A549 (cell line): ENCODE measurements at regions not wholly inside any gene's neighbourhood (a gene's known extent, or its start where the extent isn't known, plus 50 kb on each side); places are given as distances from the start of the nearest gene placed in this dataset.

Experiments used
- CHD2 ChIP-seq: fragments of 150-350 bp; IDR thresholded peaks from 2 replicates; pipeline ENCODE4 v1.6.1; 2014; ENCODE audit warnings: low read length; ENCODE audit not compliant: partially characterized antibody
- CTCF ChIP-seq: fragments of >200 bp; sonication (Bioruptor Twin); formaldehyde crosslinking; IDR thresholded peaks from 3 replicates; pipeline ENCODE4 v1.5.1; 2016
- E2F6 ChIP-seq: IDR thresholded peaks from 2 replicates; pipeline ENCODE4 v1.6.1; 2012; ENCODE audit warnings: low read depth, borderline replicate concordance
- EHF ChIP-seq: fragments of 250-450 bp; sonication (Bioruptor Pico); IDR thresholded peaks from 2 replicates; pipeline ENCODE4 v1.5.0; 2020; ENCODE audit warnings: mild to moderate bottlenecking
- EP300 ChIP-seq, 2 experiments: fragments of >200 bp; sonication (Bioruptor Twin); formaldehyde crosslinking; IDR thresholded peaks; 2 replicates in 1 of 2; 3 replicates in 1 of 2; pipeline ENCODE4 v1.6.1; 2016 to 2017
- JUN ChIP-seq, 2 experiments: fragments of >200 bp; sonication (Bioruptor Twin); formaldehyde crosslinking; IDR thresholded peaks; 2 replicates in 1 of 2; 3 replicates in 1 of 2; pipeline ENCODE4 v1.6.1; 2016 to 2017
- JUNB ChIP-seq: fragments of >200 bp; sonication (Bioruptor Twin); formaldehyde crosslinking; IDR thresholded peaks from 2 replicates; pipeline ENCODE4 v1.6.1; 2016
- MAFK ChIP-seq: fragments of 450-650 bp; IDR thresholded peaks from 2 replicates; pipeline ENCODE4 v1.6.1; 2014; ENCODE audit not compliant: partially characterized antibody
- MAX ChIP-seq: IDR thresholded peaks from 2 replicates; pipeline ENCODE4 v1.6.1; 2012
- NR3C1 ChIP-seq: fragments of >200 bp; sonication (Bioruptor Twin); formaldehyde crosslinking; IDR thresholded peaks from 3 replicates; pipeline ENCODE4 v1.6.1; 2017
- POLR2A ChIP-seq: IDR thresholded peaks from 2 replicates; pipeline ENCODE4 v1.6.1; 2012; ENCODE audit warnings: mild to moderate bottlenecking, low read length
- RAD21 ChIP-seq, 2 experiments: fragments of >200 bp in 1 of 2; sonication (Bioruptor Twin) in 1 of 2; formaldehyde crosslinking in 1 of 2; IDR thresholded peaks in 1 of 2; conservative IDR thresholded peaks in 1 of 2; 2 replicates in 1 of 2; 3 replicates in 1 of 2; pipeline ENCODE4 v1.6.1; 2012 to 2018; ENCODE audit warnings: inconsistent platforms in 1 of 2
- SMC3 ChIP-seq: fragments of >200 bp; sonication (Bioruptor Twin); formaldehyde crosslinking; IDR thresholded peaks from 3 replicates; pipeline ENCODE4 v1.6.1; 2018; ENCODE audit warnings: inconsistent platforms
- TF ChIP-seq, protein P1 (sequence below): IDR thresholded peaks from 2 replicates; pipeline ENCODE4 v1.6.1; 2012

DNA sequence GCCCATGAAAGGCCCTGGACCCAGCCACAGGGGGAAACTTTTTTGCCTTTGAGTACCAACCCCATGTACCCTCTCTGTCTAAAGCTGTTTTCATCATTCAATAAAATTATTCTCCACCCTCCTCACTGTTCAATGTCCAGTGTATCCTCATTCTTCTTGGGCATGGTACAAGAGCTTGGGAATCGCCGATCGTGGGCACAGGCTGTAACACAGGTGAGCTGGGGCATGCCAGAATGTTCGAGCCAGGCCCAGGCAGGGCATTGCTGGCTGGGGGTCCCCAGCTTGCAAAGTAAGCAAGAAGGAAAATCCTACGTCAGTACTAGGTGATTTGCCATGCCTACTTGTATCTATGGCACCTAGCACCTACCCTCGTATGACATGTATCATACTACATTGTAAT lies 162.1 kb upstream of the NOL4 start:
- no peak for TF ChIP-seq SMC3
- TF ChIP-seq POLR2A: no peak
- TF ChIP-seq CTCF: no peak
- no peak for TF ChIP-seq MAFK
- TF ChIP-seq RAD21 (conservative IDR thresholded peaks at IDR 0.05 in 1 of 2, IDR thresholded peaks at IDR 0.05 in 1 of 2): no peak
- no peak for TF ChIP-seq NR3C1
- TF ChIP-seq CHD2: no peak
- TF ChIP-seq JUN (IDR thresholded peaks at IDR 0.05): no peak
- no peak for TF ChIP-seq EP300 (IDR thresholded peaks at IDR 0.05)
- no peak for TF ChIP-seq EHF (CRISPR knock-in tag)
- TF ChIP-seq MAX: no peak
- TF ChIP-seq, protein P1, sequence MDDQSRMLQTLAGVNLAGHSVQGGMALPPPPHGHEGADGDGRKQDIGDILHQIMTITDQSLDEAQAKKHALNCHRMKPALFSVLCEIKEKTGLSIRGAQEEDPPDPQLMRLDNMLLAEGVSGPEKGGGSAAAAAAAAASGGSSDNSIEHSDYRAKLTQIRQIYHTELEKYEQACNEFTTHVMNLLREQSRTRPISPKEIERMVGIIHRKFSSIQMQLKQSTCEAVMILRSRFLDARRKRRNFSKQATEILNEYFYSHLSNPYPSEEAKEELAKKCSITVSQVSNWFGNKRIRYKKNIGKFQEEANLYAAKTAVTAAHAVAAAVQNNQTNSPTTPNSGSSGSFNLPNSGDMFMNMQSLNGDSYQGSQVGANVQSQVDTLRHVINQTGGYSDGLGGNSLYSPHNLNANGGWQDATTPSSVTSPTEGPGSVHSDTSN: no peak
- no peak for TF ChIP-seq JUNB
- TF ChIP-seq E2F6: no peak
